ENCODE measurements at regions not wholly inside any gene's neighbourhood (a gene's known extent, or its start where the extent isn't known, plus 50 kb on each side); places are given as distances from the start of the nearest gene placed in this dataset.

DNA sequence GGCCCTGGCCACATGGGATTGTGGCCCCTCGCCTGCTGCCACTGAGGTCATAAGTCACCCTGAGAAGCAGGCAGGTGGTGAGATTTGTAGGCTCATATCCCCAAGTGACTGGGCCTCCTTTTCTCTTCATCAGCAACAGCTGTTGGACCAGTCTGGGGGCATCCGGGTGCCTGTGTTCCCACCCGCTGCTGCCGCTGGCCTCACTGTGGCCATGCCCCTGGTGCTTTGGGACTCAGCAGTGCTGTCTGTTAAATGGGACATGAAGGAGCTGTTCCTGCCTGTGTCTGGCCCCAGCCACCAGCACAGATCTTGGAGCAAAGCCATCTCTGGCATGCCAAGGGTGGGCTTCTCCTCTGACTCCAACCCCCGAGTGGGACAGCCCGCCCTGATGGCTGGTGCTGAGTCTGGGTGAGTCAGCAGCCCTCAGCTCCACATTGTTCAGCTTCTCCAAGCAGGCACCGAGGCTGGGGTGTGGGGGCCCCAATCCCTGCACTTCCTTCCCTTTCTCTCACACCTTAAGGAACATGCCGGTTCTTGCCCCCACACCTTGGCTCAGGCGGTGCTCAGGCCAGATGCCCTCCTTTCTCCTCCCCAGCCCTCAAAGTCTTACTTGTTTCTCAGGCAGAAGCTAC lies 207.9 kb downstream of the GLI2 start:
- Mint-ChIP-seq H3K27me3 (peaks cover 0 to 20% of the 10 kb centered on the region in 2 donors), H3K4me1 (ENCODE audit: low read depth in 2 of 2) (no peaks in the 10 kb centered on the region), H3K27ac (no peak overlapping the region), H3K9me3 (peaks cover 0 to 9% of the 10 kb centered on the region in 2 donors), H3K36me3 (ENCODE audit: insufficient read depth) (no peaks in the 10 kb centered on the region), H3K4me3 (no peak overlapping the region)
- ATAC-seq (replicated peaks): no peak
- no peak for DNase-seq

DNA sequence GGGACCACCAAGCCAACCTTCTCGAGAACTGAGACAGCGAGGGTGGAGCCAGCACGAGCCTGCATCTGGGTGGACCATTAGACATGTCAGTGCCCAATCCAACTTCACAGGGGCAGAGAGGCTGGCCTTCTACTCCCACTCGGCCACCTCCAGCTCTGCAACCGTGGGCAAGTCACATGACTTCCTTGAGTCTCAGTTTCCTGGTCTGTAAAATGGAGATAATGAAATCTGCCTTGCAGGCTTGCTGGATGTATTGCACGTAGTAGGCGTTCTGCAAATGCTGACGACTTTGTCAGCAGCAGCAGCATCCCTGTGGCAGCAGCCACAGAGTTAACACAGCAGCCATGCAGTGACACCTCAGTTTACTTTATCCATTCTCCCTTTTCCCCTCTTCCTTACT lies 208.9 kb downstream of the GLI2 start:
- Mint-ChIP-seq H3K4me1 (ENCODE audit: low read depth in 2 of 2) (no peaks in the 10 kb centered on the region), H3K27ac (no peak overlapping the region), H3K9me3 (peaks cover 0 to 9% of the 10 kb centered on the region in 2 donors), H3K27me3 (peaks cover 0 to 28% of the 10 kb centered on the region in 2 donors), H3K36me3 (ENCODE audit: insufficient read depth) (no peaks in the 10 kb centered on the region), H3K4me3 (no peak overlapping the region)
- ATAC-seq (replicated peaks): no peak
- DNase-seq: no peak

DNA sequence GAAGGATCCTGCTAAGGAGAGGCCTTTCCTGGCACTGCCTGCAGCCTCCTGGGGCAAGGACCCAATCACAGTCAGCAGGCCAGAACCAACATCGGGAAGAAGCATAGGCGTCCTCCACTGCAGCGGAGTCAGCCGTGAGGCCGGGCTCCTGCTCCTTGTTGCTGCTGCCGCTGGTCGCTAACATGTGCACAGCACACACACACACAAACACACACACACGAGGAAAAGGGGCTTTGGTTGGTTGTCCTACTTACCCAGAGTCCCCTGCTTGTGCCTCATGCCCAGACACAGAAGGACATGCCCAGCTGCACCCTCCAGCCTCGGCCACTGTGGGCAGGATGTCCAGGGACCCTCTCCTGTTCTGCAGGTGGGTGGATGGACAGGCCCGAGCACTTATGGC lies 209.4 kb downstream of the GLI2 start:
- no peak overlapping the region for H3K27ac Mint-ChIP-seq
- ATAC-seq (replicated peaks): no peak
- H3K36me3 Mint-ChIP-seq (ENCODE audit: insufficient read depth): no peaks in the 10 kb centered on the region

DNA sequence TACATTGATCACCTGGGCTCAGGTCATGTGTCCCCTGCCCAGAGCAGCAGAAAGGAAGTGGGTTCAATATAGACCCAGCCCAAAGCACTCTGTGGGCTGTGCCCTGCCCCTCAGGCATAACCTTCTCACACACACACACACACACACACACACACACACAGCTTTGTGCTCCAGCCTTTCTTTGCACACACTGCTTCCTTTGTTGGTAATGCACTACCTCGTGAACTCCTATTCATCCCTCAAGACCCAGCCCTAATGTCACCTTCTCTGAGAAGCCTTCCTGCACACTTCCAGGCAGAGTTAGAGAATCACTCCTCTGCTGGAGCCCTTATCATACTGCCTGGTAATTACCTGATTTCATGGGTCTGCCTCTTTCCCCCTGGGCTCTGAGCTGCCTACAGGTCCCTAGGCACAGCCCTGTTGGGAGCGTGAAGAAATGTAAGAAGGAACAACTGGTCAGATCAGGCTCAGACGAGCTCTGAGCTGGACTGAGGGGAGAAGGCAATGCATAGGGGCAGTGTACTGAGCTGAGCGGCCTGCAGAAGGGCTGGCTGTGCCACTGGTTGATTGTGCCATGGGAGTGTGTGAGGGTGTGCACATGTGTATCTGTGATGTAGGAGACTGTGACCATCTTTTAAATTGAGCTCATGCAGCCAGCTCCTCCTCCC lies 210.3 kb downstream of the GLI2 start:
- H3K4me1 Mint-ChIP-seq (ENCODE audit: low read depth in 2 of 2): no peaks in the 10 kb centered on the region
- H3K27ac Mint-ChIP-seq: no peak overlapping the region
- H3K9me3 Mint-ChIP-seq: peaks cover 0 to 9% of the 10 kb centered on the region in 2 donors
- no peak for ATAC-seq (replicated peaks)
- no peak overlapping the region for H3K4me3 Mint-ChIP-seq
- H3K36me3 Mint-ChIP-seq (ENCODE audit: insufficient read depth): no peaks in the 10 kb centered on the region
- H3K27me3 Mint-ChIP-seq: peaks cover 0 to 29% of the 10 kb centered on the region in 2 donors
- DNase-seq: no peak

More for the DNA sequence above, 209.4 kb downstream of the GLI2 start:
- Mint-ChIP-seq H3K4me3 (no peak overlapping the region), H3K27me3 (peaks cover 0 to 29% of the 10 kb centered on the region in 2 donors), H3K9me3 (peaks cover 0 to 9% of the 10 kb centered on the region in 2 donors), H3K4me1 (ENCODE audit: low read depth in 2 of 2) (no peaks in the 10 kb centered on the region)
- no peak for DNase-seq

DNA sequence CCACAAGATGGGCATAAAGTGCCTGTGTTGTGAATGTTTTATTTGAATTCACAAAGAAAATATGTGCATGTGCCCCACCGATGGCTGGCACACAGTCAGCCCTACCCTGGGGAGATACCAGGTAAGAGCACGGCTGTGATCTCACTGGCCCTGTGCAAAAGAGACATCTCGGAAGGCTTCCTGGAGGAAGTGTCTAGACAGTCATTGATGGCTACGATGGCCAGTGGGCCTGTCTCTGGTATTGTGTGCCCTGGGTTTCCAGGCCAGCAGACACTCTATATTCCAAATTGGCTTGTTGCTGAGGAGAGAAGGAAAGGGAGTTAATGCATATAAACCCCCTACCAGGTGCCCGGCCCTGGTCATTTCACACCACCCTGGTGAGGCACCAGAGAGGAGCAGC lies 211.7 kb downstream of the GLI2 start:
- no peak overlapping the region for H3K27ac Mint-ChIP-seq
- ATAC-seq (replicated peaks): no peak

DNA sequence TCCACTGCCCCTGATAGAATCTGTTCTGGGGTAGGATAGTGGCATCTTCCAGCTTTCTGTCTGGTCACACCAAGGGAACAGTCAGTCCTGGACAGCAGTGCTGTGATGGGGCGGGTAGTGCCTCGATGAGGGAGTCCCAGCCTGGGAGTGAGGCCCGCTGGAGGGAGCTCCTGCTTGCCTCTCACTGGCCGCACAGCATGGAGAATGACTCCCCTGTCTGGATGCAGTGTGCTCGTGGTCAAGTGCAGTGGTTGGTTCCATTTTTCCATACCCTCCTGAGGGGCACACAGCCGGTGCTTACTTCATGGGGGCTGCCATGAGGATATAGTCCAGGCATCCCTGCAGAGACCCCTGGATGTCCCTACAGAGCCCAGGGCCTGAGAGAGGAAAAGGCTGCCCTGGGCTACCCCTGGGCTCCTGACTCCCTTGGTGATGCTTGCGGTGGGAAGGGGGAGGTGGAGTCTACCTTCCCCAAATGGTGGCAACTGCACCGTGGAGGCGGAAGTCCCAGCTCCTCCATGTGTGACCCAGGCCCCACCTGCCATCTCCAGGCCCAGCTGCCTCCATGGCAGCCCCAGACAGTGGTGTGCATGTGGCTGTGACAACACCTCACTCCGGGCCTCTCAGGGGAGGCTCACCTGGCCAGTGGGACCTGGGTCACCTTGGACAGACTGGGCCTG lies 212.5 kb downstream of the GLI2 start:
- no peak for ATAC-seq (replicated peaks)
- Mint-ChIP-seq H3K27me3 (peaks cover 0 to 27% of the 10 kb centered on the region in 2 donors), H3K9me3 (peaks cover 0 to under 1% of the 10 kb centered on the region in 2 donors), H3K27ac (no peak overlapping the region), H3K4me3 (no peak overlapping the region), H3K4me1 (ENCODE audit: low read depth in 2 of 2) (no peaks in the 10 kb centered on the region), H3K36me3 (ENCODE audit: insufficient read depth) (no peaks in the 10 kb centered on the region)
- DNase-seq: no peak

More for the DNA sequence above, 211.7 kb downstream of the GLI2 start:
- no peak for DNase-seq
- Mint-ChIP-seq H3K27me3 (peaks cover 0 to 29% of the 10 kb centered on the region in 2 donors), H3K4me1 (ENCODE audit: low read depth in 2 of 2) (no peaks in the 10 kb centered on the region), H3K4me3 (no peak overlapping the region), H3K36me3 (ENCODE audit: insufficient read depth) (no peaks in the 10 kb centered on the region), H3K9me3 (peaks cover 0 to 8% of the 10 kb centered on the region in 2 donors)

DNA sequence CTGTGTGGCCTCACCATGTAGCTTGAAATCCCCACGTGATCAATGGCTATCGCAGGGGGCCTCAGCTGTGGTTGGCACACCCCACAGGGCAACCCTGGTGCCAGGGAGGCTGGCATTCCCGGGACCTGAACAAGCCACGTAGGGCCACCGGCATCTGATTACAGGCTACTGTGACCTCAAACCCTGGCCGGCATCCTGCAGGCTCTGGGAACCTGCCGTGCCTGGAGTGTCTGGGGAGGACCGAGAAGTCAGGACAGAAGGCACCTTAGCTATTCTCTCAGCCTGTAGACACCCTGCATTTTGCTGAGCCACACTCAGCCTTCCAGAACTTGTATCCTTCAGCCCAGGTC lies 213.0 kb downstream of the GLI2 start:
- Mint-ChIP-seq H3K4me1 (ENCODE audit: low read depth in 2 of 2) (no peaks in the 10 kb centered on the region), H3K9me3 (no peaks in the 10 kb centered on the region), H3K27me3 (peaks cover 0 to 22% of the 10 kb centered on the region in 2 donors), H3K4me3 (no peak overlapping the region), H3K36me3 (ENCODE audit: insufficient read depth) (no peaks in the 10 kb centered on the region), H3K27ac (no peak overlapping the region)
- no peak for ATAC-seq (replicated peaks)
- DNase-seq: no peak

DNA sequence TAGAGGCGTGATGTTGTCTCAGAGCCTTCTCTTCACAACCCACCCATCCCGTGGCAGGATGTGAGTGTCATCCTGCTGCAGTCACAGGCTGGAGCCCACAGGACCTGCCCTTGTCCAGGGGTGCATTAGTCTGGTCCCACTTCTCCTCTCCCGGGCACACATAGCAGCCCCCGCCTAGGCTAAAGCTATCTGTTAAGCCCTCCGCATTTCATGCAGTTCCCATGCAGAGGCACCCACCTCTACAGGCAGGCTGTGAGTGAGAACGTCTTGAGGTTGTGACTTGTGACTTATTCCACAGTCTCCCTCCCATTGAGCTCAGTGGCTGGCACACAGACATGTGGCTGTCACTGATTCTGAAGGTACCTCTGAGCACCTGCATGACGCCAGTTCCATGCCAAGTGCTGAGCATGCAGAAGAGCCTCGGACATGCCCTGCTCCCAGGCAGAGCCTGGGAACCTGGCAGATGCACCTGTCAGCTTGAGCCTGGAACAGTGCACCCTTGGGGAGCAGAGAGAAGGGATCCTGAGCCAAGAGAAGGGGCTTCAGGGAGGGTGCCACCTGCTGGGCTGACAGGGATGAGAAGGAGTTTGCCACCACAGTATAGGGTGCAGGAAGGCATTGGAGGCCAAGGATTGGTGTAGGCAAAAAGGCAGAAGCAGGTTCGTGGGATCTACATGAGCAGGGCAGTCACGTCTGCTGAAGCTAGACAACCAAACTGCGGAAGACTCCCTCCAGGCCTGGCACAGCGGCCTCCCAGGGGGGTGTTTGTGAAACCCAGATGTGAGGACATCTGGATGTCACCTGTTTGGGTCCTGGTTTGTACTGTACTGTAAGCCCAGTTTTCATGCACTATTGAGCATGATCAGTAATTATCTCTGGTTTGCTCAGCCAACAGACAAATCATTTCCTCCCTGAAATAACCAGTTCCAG lies 213.6 kb downstream of the GLI2 start:
- Mint-ChIP-seq H3K27ac (no peak overlapping the region), H3K4me3 (no peak overlapping the region), H3K36me3 (ENCODE audit: insufficient read depth) (no peaks in the 10 kb centered on the region), H3K9me3 (no peaks in the 10 kb centered on the region), H3K27me3 (peaks cover 0 to 16% of the 10 kb centered on the region in 2 donors), H3K4me1 (ENCODE audit: low read depth in 2 of 2) (no peaks in the 10 kb centered on the region)
- no peak for DNase-seq
- no peak for ATAC-seq (replicated peaks)

DNA sequence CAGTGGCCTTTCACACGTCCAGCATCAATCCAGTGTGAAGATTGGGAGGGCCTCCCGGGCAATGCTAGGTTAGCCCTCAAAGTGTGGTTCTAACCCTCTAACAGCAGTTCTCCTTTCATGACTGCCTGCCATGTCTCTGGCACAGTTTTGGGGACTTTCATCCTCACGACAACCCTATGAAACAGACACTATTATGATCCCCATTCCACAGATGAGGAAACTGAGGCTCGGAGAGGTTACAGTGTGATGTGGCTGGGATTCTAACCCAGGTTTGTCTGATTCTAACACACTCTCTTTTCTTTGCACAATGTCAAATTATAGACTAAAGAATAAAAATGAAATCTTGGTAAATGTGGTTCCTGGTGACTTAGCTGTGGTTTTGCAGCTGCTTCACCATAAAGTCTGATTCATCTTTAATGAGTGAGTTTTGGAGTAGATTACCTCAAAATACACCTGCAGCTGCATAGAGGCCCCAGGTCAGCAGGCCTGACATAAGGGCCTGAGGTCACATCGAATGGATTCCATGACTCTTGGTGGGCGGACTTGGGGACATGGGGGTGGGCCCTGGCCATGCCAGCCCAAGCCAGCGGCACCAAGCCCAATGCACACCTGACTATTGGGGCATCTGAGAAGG lies 214.4 kb downstream of the GLI2 start:
- DNase-seq: no peak
- ATAC-seq (replicated peaks): no peak

DNA sequence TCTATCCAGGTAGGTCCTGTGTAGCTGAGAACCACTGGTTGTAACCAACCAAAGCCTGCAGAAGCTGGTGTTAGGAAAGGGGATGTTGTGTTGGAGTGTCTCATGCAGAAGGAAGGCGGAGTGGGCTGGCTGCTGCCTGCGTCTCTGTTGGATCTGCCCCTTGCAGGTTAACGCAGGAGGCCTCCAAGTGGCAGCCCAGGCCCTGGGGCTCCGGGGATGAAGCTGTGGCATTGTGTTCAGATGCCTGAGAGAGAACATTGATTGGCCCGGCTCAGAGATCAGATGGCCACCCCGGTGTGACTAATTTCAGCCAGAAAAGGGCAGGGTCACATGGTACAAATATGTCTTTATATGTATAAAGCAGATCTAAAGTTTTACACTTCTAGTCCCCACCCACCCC lies 216.0 kb downstream of the GLI2 start:
- no peak for ATAC-seq (replicated peaks)
- Mint-ChIP-seq H3K4me3 (no peak overlapping the region), H3K27ac (no peak overlapping the region)

More for the DNA sequence above, 214.4 kb downstream of the GLI2 start:
- H3K4me1 Mint-ChIP-seq (ENCODE audit: low read depth in 2 of 2): no peaks in the 10 kb centered on the region
- H3K36me3 Mint-ChIP-seq (ENCODE audit: insufficient read depth): no peaks in the 10 kb centered on the region
- H3K27me3 Mint-ChIP-seq: peaks cover 0 to 16% of the 10 kb centered on the region in 2 donors
- H3K9me3 Mint-ChIP-seq: no peaks in the 10 kb centered on the region
- H3K4me3 Mint-ChIP-seq: no peak overlapping the region
- no peak overlapping the region for H3K27ac Mint-ChIP-seq

DNA sequence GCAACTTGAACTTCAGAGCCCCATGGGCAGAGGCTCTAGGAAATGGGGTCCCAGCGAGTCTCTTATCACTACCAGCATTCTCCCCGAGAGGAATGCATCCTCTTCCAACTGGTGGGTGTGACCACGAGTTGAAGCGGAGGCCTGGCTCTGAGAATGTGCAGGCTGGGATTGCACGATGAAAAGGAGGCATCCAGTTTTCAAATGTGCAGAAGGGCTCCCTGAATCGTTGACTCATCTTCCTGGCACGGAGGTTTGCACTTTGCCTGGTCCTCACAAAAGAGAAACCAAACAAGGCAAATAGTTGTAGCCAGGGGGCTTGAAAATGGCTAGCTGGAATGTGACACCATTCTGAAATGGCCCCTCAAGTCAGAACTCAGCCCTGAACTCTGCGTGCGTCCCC lies 216.7 kb downstream of the GLI2 start:
- Mint-ChIP-seq H3K36me3 (ENCODE audit: insufficient read depth) (no peaks in the 10 kb centered on the region), H3K4me1 (ENCODE audit: low read depth in 2 of 2) (no peaks in the 10 kb centered on the region), H3K27me3 (peaks cover 0 to 9% of the 10 kb centered on the region in 2 donors), H3K4me3 (no peak overlapping the region), H3K27ac (no peak overlapping the region), H3K9me3 (no peaks in the 10 kb centered on the region)
- no peak for DNase-seq
- ATAC-seq (replicated peaks): no peak

More for the DNA sequence above, 216.0 kb downstream of the GLI2 start:
- DNase-seq: no peak
- Mint-ChIP-seq H3K9me3 (no peaks in the 10 kb centered on the region), H3K27me3 (peaks cover 0 to 9% of the 10 kb centered on the region in 2 donors), H3K4me1 (ENCODE audit: low read depth in 2 of 2) (no peaks in the 10 kb centered on the region), H3K36me3 (ENCODE audit: insufficient read depth) (no peaks in the 10 kb centered on the region)

DNA sequence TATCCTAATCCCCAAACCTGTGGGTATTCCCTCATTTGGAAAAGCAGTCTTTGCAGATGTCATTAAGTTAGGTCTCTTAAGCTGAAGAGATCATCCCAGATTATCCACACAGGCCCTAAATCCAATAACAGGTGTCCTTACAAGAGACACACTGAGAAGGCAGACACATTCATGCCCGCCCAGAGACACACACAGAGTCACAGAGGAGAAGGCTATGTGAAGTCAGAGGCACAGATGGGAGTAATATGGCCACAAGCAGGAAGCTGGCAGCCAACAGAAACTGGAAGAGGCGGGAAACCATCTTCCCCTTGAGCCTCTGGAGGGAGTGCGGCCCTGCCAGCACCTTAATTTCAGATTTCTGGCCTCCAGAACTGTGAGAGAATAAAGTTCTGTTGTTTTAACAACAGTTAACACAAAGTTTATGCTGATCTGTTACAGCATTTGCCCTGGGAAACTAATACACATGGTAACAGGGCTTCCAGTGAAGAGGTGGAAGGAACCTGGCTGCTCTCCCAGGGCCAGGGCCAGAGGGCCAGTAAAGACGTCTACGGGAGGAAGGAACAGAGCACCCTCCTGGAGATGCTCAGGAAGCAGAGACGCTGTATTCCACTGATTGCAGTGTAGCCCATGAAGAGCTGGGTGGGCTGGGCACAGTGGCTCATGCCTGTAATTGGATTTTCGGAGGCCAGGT lies 217.5 kb downstream of the GLI2 start:
- no peak overlapping the region for H3K27ac Mint-ChIP-seq
- no peaks in the 10 kb centered on the region for H3K36me3 Mint-ChIP-seq (ENCODE audit: insufficient read depth)
- H3K4me3 Mint-ChIP-seq: no peak overlapping the region
- ATAC-seq (replicated peaks): no peak
- no peak for DNase-seq
- peaks cover 0 to 9% of the 10 kb centered on the region in 2 donors for H3K27me3 Mint-ChIP-seq
- H3K9me3 Mint-ChIP-seq: no peaks in the 10 kb centered on the region
- H3K4me1 Mint-ChIP-seq (ENCODE audit: low read depth in 2 of 2): no peaks in the 10 kb centered on the region
